Epithelial cell of esophagus (primary cell): ENCODE measurements at regions not wholly inside any gene's neighbourhood (a gene's known extent, or its start where the extent isn't known, plus 50 kb on each side); places are given as distances from the start of the nearest gene placed in this dataset.
"Not testable (repeated sequence)": the region's sequence is repeated elsewhere in the genome, so short reads cannot be mapped to it uniquely, and the experiment has no call there.

Source experiments
- DNase-seq: peaks from one replicate; pipeline ENCODE4 v3.0.0; 2010; ENCODE audit warnings: low read depth
- H3K4me3 ChIP-seq: 2 replicates; pipeline ENCODE4 v1.5.1; 2011; ENCODE audit warnings: mild to moderate bottlenecking, low read length, control low read depth
- CTCF ChIP-seq: IDR thresholded peaks from 2 replicates; pipeline ENCODE4 v1.5.1; 2011; ENCODE audit warnings: low read depth, mild to moderate bottlenecking, low read length, control low read depth, inconsistent platforms; ENCODE audit not compliant: insufficient read depth; ENCODE audit errors: missing control alignments

GRCh38 chr17:54451051-54451450, 449.6 kb upstream of the TOM1L1 start:
- H3K4me3 ChIP-seq: no peak overlapping the region
- no peak for DNase-seq
- no peak for TF ChIP-seq CTCF

- no peak for DNase-seq
- no peak for TF ChIP-seq CTCF
- H3K4me3 ChIP-seq: no peak overlapping the region
These were observed 447.8 kb upstream of the TOM1L1 start for GRCh38 chr17:54452666-54453348.

GRCh38 chr17:54455251-54455868, 445.3 kb upstream of the TOM1L1 start:
- TF ChIP-seq CTCF: no peak

GRCh38 chr17:54465443-54465842, 435.2 kb upstream of the TOM1L1 start:
- H3K4me3 ChIP-seq, DNase-seq: not testable (repeated sequence)

More at GRCh38 chr17:54455251-54455868, 445.3 kb upstream of the TOM1L1 start:
- no peak for DNase-seq
- no peak overlapping the region for H3K4me3 ChIP-seq

GRCh38 chr17:54466875-54467274, 433.8 kb upstream of the TOM1L1 start:
- TF ChIP-seq CTCF: no peak
- H3K4me3 ChIP-seq: no peak overlapping the region
- DNase-seq: no peak

- no peak overlapping the region for H3K4me3 ChIP-seq
- TF ChIP-seq CTCF: no peak
- DNase-seq: no peak
These were observed 417.8 kb upstream of the TOM1L1 start for GRCh38 chr17:54482843-54483242.

GRCh38 chr17:54493691-54494090, 407.0 kb upstream of the TOM1L1 start:
- no peak for DNase-seq
- TF ChIP-seq CTCF: no peak
- no peak overlapping the region for H3K4me3 ChIP-seq
